GM13977 (cell line): ENCODE measurements at regions not wholly inside any gene's neighbourhood (a gene's known extent, or its start where the extent isn't known, plus 50 kb on each side); places are given as distances from the start of the nearest gene placed in this dataset.

Source experiments
- DNase-seq: peaks from one replicate; pipeline ENCODE4 v3.0.0; 2012; ENCODE audit warnings: low spot score
- CTCF ChIP-seq: IDR thresholded peaks from 2 replicates; pipeline ENCODE4 v1.5.1; 2012; ENCODE audit warnings: mild to moderate bottlenecking, control low read depth; ENCODE audit not compliant: insufficient read depth; ENCODE audit errors: extremely low read depth, missing control alignments
- in situ Hi-C: fragments of 300-500 bp; cut with MboI; formaldehyde crosslinking; loops from one replicate; pipeline ENCODE4 v1.12.0; 2022; ENCODE audit warnings: low sequenced_read_pairs, low pct_unique_long_range_greater_than_20kb, mixed read lengths, inconsistent platforms; ENCODE audit not compliant: unreplicated experiment

DNA sequence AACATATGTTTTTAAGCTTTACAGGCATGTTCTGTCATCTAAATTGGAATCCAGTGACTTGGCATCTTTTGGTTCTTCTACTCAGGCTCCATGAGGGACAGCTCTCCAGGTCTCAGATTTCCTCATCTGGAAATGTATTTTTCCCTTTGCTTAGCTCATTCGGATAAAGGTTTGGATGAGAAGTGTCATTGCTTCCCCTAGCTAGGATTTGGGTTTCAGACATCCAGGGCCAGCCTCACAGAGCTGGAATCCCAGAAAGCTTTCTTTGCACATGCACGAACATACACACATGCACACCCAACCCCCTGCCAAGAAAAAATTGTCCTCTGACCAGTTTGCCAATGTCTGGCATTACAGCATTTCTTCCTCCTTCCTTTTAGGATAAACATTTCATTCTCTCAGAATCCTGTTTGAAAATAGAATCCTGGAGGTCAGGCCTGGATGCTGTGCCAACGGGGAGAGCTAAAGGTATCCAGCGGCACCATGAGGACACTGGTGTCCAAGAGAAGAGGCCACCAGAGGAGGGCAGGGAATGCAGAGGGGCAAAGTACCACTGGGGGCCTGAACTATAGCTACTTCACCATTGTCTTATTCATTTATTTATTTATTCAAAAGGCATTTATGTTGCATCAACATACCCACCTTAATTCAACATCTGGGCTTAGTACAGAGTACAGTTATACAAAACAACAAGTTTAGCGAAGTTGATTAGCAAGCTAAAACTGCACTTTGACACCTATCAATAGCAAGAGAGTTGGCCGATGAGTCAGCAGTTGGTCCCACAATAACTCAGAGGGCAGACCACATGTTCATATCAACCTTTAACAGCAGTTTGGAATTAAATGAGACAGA lies 97.9 kb upstream of the ATL2 start:
- DNase-seq: peak; percentile 48
- no peak for TF ChIP-seq CTCF
- in situ Hi-C loops: no loop called here

DNA sequence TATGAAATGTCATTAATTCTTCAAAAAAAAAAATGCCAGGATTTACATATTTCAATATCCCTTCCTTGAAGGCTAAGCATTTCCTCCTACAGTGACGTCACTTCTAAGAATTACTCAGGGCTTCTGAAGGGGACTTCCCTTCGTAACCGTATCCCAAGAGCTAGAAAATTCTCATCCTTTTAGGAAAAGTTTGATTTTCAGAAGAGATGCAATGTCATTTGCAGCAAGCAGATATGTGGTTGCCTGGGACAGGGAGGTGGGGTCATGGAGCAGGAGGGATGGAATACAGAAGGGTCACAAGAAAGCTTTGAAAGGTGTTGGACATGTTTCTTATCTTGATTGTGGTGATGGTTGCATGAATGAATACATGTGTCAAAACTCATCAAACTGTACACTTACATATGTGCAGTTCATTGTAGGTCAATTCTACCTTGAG lies 97.0 kb upstream of the ATL2 start:
- in situ Hi-C loops: no loop called here
- no peak for DNase-seq
- no peak for TF ChIP-seq CTCF

GRCh38 chr2:38473333-38474005 lies 96.4 kb upstream of the ATL2 start:
- TF ChIP-seq CTCF: no peak
- no peak for DNase-seq
- in situ Hi-C loops: no loop called here

- TF ChIP-seq CTCF: no peak
- no peak for DNase-seq
- in situ Hi-C loops: no loop called here
Measured at GRCh38 chr2:38470115-38470514, 93.0 kb upstream of the ATL2 start.

- TF ChIP-seq CTCF: no peak
Measured at GRCh38 chr2:38467768-38468455, 90.8 kb upstream of the ATL2 start.

GRCh38 chr2:38466876-38467767 lies 90.0 kb upstream of the ATL2 start:
- TF ChIP-seq CTCF: no peak
- no peak for DNase-seq
- in situ Hi-C loops: no loop called here

More at GRCh38 chr2:38467768-38468455, 90.8 kb upstream of the ATL2 start:
- in situ Hi-C loops: no loop called here
- no peak for DNase-seq
